ENCODE measurements at regions not wholly inside any gene's neighbourhood (a gene's known extent, or its start where the extent isn't known, plus 50 kb on each side); places are given as distances from the start of the nearest gene placed in this dataset.

GRCh38 chr10:57849691-57850357 lies 417.9 kb downstream of the IPMK start:
- DNase-seq, result no peak

- DNase-seq, result no peak
These were observed 421.2 kb downstream of the IPMK start for GRCh38 chr10:57846307-57847065.

- DNase-seq, result no peak
These were observed 423.2 kb downstream of the IPMK start for GRCh38 chr10:57844387-57844998.

- no peak for DNase-seq
These were observed 436.7 kb downstream of the IPMK start for GRCh38 chr10:57830877-57831560.

GRCh38 chr10:57825015-57825414 lies 442.7 kb downstream of the IPMK start:
- no peak for DNase-seq

- no peak for DNase-seq
These were observed 444.3 kb downstream of the IPMK start for GRCh38 chr10:57823398-57823797.

- DNase-seq, result no peak
These were observed 444.7 kb downstream of the IPMK start for GRCh38 chr10:57822965-57823364.

- no peak for DNase-seq
These were observed 449.2 kb downstream of the IPMK start for GRCh38 chr10:57818522-57818921.

- DNase-seq, result no peak
These were observed 450.0 kb downstream of the IPMK start for GRCh38 chr10:57817741-57818140.

- DNase-seq, result no peak
These were observed 451.7 kb downstream of the IPMK start for GRCh38 chr10:57815949-57816348.

GRCh38 chr10:57809961-57810360 lies 457.7 kb downstream of the IPMK start:
- DNase-seq, result no peak

GRCh38 chr10:57807906-57808305 lies 459.8 kb downstream of the IPMK start:
- no peak for DNase-seq

- DNase-seq, result no peak
These were observed 461.0 kb downstream of the IPMK start for GRCh38 chr10:57806675-57807074.

GRCh38 chr10:57799625-57800024 lies 468.1 kb downstream of the IPMK start:
- DNase-seq, result no peak

GRCh38 chr10:57798830-57799229 lies 468.9 kb downstream of the IPMK start:
- DNase-seq, result no peak

- no peak for DNase-seq
These were observed 476.1 kb downstream of the IPMK start for GRCh38 chr10:57791546-57791945.

- no peak for DNase-seq
These were observed 477.0 kb downstream of the IPMK start for GRCh38 chr10:57790703-57791102.

GRCh38 chr10:57788117-57788516 lies 479.6 kb downstream of the IPMK start:
- DNase-seq, result no peak

- DNase-seq, result no peak
These were observed 480.6 kb downstream of the IPMK start for GRCh38 chr10:57786850-57787750.

GRCh38 chr10:57786331-57786730 lies 481.4 kb downstream of the IPMK start:
- DNase-seq, result no peak

- DNase-seq, result no peak
These were observed 482.1 kb downstream of the IPMK start for GRCh38 chr10:57785546-57785945.

- DNase-seq, result no peak
These were observed 482.6 kb downstream of the IPMK start for GRCh38 chr10:57785068-57785467.

All from central memory CD4-positive, alpha-beta T cell (primary cell).